HL-60/S4 treated with phorbol 12-myristate 13-acetate at 8.2 ng/mL for 4 days and 3 days (cell line): ENCODE measurements at regions not wholly inside any gene's neighbourhood (a gene's known extent, or its start where the extent isn't known, plus 50 kb on each side); places are given as distances from the start of the nearest gene placed in this dataset.
"Not testable (repeated sequence)": the region's sequence is repeated elsewhere in the genome, so short reads cannot be mapped to it uniquely, and the experiment has no call there.

Source experiments
- in situ Hi-C: fragments of 300-500 bp; cut with MboI; formaldehyde crosslinking; loops from 2 replicates; pipeline ENCODE4 v1.15.0; 2022; ENCODE audit warnings: low sequenced_read_pairs

DNA sequence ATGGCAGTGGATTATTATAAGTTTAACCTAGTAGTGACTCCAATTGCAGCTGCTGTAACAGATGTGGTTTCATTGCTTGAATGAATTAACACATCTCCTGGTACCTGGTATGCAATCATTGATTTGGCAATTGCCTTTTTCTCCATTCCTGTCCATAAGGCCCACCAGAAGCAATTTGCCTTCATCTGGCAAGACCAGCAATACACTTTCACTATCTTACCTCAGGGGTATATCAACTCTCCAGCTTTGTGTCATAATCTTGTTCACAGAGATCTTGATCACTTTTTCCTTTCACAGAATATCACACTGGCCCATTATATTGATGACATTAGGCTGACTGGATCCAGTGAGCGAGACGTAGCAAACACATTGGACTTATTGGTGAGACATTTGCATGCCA lies 128.7 kb upstream of the ZC3H12C start:
- in situ Hi-C loops: no loop called here

DNA sequence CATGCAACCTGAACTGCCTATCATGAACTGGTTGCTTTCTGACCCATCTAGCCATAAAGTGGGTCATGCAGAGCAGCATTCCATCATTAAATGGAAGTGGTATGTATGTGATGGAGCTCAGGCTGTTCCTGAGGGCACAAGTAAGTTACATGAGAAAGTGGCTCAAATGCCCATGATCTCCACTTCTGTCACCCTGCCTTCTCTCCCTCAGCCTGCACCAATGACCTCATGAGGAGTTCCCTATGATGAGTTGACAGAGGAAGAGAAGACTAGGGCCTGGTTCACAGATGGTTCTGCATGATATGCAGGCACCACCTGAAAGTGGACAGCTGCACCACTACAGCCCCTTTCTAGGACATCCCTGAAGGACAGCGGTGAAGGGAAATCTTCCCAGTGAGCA lies 127.7 kb upstream of the ZC3H12C start:
- in situ Hi-C loops: not testable (repeated sequence)

DNA sequence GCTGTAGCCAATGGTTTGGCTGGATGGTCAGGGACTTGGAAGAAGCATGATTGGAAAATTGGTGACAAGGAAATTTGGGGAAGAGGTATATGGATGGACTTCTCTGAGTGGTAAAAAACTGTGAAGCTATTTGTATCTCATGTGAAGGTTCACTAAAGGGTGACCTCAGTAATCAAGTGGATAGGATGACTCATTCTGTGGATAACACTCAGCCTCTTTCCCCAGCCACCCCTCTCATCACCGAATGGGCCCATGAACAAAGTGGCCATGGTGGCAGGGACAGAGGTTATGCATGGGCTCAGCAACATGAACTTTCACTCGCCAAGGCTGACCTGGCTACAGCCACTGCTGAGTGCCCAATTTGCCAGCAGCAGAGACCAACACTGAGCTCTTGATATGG lies 127.3 kb upstream of the ZC3H12C start:
- in situ Hi-C loops: not testable (repeated sequence)

DNA sequence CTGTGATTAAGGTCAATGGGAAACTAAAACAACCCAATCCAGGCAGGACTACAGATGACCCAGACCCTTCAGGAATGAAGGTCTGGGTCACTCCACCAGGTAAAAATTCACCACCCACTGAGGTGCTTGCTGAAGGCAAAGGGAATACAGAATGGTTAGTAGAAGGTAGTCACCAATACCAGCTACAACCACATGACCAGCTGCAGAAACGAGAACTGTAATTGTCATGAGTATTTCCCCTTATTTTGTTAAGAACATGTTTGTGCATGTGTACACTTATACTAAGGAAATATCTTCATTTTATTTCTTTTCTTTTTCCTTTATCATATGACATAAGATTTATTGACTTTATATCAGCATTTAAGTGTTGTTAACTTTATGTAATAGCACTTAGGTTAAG lies 126.1 kb upstream of the ZC3H12C start:
- in situ Hi-C loops: not testable (repeated sequence)

DNA sequence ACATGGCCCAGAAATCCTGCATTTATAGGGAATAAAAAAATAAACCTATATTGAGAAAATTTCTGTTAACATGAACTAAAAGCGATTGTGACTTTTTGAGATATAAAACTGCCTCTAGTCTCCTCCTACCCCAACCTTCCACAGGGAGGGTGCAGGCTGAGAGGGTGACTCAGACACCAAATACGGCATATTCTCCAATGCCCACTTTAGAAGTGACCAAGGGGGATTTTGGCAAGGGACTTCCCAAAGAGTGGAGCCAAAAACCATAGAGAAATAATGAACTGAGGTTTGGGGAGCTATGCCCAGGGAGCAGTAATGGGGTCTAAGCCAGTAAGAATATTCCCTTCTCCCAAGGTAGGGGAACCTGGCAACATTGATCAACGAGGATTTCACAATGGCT lies 124.9 kb upstream of the ZC3H12C start:
- in situ Hi-C loops: no loop called here

DNA sequence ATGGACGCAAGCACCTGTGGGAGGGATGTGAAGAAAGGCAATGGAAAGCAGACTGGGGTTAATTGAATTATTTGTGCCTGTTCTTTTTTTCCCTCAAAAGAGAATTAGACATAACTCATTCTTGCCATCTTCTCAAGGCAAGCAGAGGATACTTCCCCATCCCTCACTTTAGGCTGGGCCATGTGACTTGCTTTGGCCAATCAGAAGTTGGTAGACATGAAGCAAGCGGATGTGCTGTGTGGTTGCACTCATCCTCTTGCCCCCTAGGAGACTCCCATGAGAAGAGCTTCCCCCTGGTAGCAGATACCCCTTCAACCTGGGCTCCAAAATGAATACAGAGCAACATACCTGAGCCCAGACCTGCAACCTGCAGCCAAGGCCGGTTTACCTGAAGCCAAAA lies 124.4 kb upstream of the ZC3H12C start:
- in situ Hi-C loops: no loop called here

DNA sequence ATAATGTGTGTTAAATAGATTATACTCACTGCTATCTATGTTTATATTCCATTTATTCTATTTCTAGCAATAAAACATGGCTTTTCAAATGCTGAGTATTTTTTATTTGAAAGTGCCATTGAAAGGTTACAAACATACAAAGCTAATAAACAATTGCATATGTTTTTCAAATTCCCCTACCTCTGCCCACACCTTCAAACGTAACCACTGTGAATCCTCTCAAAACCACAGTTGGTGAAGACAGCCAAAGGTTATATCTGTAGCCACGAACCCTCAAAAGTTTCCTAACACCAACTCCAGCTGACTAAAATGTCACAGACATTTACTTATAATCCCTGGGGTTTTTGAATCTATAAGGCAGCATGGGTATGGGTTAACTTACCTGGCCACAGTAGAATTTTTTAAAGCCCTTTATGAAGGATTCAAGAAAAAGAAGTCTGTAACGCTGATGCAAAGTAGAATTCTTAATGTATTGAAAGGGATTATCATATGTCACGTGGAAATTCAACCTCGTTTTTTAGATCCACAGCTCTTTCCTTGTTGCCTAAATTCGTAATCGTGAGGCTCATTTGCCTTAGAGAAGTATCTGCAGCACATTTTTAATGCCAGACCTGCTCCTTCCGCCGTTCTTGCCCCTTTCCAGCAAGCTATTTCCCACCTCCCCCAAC lies 122.5 kb upstream of the ZC3H12C start:
- in situ Hi-C loops: no loop called here

DNA sequence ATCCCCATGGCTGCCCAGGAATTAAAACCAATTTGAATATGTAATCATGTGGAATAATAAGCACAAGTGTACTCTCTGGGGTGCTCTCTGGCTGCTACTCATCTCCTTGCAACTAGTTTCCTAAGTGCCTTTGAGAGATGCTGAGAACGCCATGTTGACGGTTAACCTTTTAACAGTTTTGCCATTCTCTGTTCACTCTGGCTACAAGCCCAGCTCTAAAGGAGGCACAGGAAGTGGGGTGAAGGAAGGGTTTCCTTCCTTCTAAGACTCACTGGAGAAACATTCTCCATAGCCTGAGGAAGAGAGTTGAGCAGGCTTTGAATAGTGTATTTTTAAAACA lies 122.0 kb upstream of the ZC3H12C start:
- in situ Hi-C loops: no loop called here

DNA sequence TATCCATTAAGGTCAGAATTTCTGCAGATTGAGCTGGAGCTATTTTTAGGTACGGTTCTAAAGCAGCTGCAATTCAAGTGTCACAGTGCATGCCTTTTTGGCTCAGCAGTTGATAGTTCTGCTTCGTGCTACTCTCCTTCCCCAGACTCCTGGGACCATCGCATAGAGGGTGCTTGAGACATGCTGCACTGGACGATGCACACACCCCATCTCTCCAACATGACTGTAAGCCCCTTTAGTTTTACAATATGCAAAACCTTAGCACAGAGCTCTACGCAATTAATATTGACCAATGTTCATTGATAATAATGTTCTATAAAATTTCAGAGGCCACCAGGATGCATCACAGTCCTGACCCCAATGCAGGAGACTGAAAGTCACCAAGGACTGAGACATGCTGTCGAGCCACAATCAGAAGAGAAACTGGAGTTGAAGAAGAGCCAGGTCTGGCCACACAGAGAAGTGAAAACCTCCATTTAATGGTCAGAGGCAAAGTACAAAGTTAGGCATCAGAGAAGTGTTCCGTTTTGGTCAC lies 120.9 kb upstream of the ZC3H12C start:
- in situ Hi-C loops: no loop called here

DNA sequence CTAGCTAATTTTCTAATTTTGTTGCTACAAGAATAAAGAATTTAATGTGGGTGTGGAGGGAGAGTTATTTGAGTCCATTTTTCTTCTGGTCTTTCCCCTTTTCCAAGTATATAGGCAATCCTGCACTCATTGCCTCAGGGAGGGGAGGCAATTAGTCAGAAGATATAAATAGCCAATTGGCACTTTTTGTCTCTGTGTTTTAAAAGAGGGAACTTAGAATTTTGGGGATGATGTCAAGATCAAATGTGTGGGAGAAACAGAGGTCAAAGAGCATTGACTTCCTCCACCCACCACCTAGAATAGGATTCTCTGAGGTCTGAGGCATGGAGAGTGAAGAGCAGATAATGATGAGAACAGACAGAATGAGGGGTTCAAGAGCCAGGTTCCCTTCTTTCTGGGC lies 120.3 kb upstream of the ZC3H12C start:
- in situ Hi-C loops: no loop called here

DNA sequence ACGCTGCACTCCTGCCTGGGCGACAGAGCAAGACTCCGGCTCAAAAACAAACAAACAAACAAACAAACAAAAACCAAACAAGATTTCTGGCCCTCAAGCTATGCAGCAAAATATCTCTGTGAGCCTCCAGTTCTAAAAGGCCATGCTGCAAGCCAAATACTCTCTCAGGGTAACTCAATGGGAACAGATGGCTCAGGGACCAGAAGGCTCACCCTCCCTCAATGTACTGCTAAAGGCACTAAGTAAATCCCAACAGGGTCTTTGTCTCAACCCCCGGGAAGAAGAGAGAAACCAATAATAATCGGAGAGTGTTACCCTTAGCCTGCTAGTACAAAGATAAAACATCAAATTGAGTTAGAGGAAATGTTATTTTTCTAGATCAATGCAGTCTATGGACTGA lies 119.7 kb upstream of the ZC3H12C start:
- in situ Hi-C loops: no loop called here

DNA sequence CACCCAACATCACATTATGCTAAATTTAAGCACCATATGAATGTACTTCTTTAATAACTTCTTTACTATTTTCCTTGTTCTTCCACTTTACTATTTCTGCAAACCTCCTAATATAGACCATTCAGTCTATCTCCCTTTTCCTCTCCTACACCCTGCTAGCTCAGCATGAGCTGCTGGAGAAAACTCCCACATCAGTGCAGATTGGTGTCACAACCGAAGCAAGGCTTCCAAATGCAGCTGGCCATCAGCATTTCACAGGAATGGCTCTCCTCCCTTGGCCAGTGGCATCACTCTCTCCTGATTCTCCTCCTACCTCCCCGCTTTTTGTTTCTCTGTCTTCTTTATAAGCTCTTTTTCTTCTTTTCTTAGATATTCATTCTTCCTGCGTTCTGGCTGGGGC lies 118.7 kb upstream of the ZC3H12C start:
- in situ Hi-C loops: no loop called here

DNA sequence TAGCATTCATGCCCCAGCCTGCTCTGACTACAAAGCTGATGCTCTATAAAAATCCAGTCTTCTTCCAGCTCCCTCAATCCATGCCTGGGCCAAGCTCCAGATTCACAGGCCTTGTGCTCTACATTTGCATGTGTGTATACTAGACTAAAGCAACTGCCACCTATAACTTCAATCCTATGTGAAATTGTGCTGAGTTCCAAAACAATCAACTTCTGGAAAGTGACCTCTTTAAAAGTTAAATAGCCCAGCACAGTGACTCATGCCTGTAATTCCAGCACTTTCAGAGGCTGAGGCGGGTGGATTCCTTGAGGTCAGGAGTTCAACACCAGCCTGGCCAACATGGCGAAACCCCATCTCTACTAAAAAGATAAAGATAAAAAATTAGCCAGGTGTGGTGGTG lies 114.3 kb upstream of the ZC3H12C start:
- in situ Hi-C loops: no loop called here

DNA sequence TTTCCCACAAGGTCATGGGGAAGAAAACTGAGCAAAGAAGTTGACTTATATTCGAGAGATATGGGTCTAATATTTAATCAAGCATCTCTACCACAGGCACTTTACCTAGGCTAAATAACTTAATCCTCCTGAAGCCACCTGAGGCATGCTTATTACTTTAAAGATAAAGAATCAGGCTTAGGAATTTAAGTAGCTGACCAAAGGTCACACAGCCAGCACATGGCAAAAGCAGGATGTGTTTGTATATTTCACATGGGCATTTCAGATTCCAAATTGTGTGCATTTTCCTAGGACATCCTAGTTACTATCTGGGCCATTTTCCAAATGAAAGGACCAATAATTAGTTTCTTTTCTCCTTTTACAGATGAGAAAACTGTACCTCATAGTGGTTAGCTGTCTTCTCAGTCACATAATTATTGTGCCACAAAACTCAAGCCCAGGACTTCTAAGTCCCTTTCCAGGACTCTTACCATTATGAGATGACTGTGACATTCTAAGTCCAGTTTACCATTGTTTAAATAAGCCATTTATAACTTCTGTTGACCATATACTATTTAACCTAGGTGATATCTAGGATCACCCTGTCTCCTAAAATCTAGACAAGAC lies 112.1 kb upstream of the ZC3H12C start:
- in situ Hi-C loops: no loop called here

DNA sequence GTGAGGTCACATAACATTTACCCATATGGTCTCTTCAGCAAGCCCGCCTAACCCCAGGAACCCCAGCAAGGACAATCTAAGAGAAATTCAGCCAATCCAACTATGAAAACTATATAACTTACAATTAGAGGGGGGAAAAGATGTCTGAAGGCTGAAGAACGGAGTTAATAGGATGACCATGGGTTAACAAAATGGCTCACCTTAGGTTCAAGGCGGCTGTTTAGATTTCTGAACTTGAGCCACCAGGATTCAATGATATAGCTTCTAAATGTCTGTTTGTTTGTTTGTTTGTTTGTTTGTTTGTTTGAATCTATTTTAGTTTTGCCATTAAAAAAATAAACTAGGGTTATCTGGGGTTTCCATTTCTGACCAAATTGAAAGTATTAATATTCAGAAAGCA lies 109.8 kb upstream of the ZC3H12C start:
- in situ Hi-C loops: no loop called here

DNA sequence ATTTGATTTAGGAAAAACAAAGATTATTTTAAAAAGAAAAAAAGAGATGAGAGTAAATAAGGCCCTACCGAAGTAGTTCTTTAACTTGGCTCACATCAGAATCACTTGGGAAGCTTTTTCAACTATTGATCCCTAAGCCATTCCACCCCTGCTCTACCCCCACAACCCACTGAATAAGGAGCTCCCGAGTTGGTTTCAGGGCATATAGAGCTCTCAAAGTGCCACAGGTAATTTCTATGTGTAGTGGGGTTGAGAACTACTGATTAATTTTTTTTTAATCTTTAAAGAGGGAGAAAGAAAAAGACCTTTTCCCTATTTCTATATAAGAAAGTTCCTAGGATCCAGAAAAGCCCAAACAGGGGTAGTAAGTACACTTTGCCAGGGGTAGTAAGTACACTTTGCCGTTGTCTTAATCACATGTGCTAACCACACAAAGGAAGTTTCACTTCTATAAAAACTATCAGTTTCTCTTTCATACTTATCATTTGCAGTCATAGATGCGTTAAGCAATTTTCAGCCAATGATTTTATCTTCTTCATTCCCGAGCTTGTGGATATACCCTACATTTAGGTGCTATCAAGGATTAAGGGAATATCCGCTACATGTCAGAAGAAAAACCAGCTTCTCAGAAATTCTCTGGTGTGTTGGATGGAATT lies 108.4 kb upstream of the ZC3H12C start:
- in situ Hi-C loops: no loop called here

DNA sequence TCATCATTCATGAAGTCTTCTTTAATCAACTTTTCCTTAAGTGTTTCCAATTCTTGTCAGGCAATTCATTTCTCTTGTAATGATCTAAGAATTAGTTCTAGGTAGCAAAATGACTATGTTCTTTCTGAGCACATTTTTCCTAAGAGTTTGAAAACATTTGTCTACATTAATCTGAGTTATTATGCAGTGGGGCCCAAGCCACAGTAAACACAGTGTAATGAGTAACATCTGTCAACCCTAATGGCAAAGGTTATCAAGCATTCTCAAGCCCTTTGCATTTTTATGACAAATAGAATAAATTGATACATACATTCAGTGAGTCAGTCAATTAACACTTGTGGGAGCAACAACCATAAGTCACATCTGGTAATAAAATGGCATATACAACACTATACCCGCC lies 106.7 kb upstream of the ZC3H12C start:
- in situ Hi-C loops: no loop called here

DNA sequence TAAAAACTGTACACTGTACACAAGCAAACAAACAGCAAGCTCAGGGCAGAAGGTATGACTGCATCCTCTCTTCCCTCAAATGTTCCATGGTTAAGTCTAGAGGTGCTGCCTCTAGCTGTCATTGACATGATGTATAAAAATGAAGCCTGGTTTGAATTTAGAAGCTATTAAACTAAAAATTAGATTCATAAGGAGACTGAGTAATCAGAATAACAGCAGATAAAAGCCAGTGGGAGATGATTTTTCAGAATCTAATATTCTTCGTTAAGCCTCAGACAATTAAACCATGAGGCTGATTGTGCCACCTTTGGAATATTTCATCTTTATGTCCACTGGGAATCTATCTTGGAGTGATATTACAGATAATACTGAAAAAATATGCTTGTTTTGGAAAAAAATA lies 101.4 kb upstream of the ZC3H12C start:
- in situ Hi-C loops: no loop called here

DNA sequence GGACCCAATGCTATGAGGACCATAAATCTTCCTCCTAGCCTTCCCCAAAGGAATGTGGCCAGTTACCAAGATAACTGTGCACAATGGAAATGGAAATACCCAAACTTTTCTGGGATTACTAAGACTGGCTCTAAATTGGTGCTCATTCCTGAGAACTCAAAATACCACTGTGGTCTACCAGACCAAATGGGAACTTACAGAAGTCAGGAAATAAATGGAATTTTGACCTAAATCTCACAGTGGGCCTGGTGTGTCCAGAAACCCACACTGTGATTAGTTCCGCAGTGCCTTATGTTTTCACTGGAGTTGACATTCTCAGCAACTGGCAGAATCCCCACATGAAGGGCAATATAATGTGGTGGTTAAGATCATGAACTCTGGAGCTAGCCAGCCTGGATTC lies 99.4 kb upstream of the ZC3H12C start:
- in situ Hi-C loops: no loop called here

DNA sequence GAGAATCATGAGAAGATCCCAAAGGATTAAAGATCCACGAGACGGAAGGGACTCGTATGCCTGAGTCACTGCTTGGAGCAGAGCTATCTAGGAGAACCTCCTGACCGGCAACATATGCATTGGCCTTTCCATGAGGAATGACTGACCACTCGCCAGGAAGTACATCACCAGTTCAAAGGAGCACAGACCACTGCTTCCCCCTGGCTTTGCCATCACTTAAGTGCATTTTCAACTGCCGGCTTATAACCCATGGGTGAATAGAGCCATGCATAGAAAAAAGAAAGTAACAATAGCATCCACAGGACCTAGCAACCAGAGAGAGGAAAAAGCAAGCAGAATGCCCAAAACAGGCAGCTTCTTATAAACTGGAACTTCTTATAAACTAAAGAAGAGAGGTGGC lies 98.3 kb upstream of the ZC3H12C start:
- in situ Hi-C loops: no loop called here

DNA sequence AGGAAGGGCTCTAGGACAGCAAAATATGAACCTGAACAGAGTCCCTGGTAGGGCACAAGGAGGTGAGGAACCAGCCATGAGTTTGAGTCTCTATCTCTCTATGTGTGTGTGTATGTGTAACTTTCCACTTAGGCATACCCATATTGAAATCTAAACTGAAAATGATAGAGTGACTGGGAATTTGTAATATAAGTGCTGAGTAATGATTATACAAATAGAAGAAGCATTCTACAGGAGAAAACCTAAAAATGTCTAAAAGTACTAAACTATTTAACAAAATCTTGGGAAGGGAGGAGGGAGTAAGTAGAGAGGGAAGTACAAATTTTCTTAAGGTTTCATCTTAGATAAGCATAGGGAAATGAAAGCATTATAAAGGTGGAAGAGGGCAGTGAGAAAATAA lies 97.1 kb upstream of the ZC3H12C start:
- in situ Hi-C loops: no loop called here

DNA sequence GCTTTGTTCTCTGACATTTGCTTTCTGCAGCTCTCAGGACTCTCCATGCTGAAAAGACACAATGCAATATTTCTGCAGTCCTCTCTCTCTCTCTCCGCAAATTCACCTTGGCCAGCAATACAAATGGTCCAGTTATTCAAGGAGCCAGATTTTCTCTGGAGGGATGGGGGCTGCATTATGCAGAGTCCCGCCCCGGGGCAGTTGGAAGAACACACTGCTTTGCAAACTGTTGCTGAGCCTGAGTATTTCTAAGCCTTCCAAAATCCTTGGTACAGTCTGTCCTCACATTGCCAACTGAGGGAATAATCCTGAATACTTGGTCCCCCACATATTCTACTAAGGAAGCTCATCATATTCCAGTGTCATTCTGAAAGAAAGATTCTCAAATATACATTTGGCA lies 94.3 kb upstream of the ZC3H12C start:
- in situ Hi-C loops: no loop called here
